ENCODE measurements at regions not wholly inside any gene's neighbourhood (a gene's known extent, or its start where the extent isn't known, plus 50 kb on each side); places are given as distances from the start of the nearest gene placed in this dataset.

GRCh38 chr13:40072663-40073120 is 417.2 kb downstream of the COG6 start:
- ATAC-seq (no peak), FAIRE-seq (no peak), DNase-seq (no peak)
- intact Hi-C loops (cut with DNase I), result loop anchor here (10.0 kb wide), 2 partner anchors 272 to 612 kb away; no protein-coding TSS in a partner anchor
- WGBS, 2 donors, result 63 to 68% methylated on average over 4 of the region's 4 CpGs
- Histone ChIP-seq H3K4me3 (no peak overlapping the region), H3K9me3 (no peaks in the 10 kb centered on the region), H3K4me1 (peaks cover 0 to 5% (median 0%) of the 10 kb centered on the region in 3 donors), H3K27me3 (no peaks in the 10 kb centered on the region), H3K36me3 (no peaks in the 10 kb centered on the region), H3K27ac (no peak overlapping the region)
- TF ChIP-seq CTCF (IDR thresholded peaks at IDR 0.05), result no peak

GRCh38 chr13:40074338-40074737 is 418.9 kb downstream of the COG6 start:
- H3K36me3 ChIP-seq, result no peaks in the 10 kb centered on the region
- no peak overlapping the region for H3K27ac ChIP-seq
- H3K27me3 ChIP-seq, result no peaks in the 10 kb centered on the region
- WGBS, 2 donors, result 73 to 75% methylated on average over 3 of the region's 3 CpGs
- TF ChIP-seq CTCF (IDR thresholded peaks at IDR 0.05), result no peak
- intact Hi-C loops (cut with DNase I), result loop anchor here (10.0 kb wide), 2 partner anchors 270 to 610 kb away; no protein-coding TSS in a partner anchor
- DNase-seq (no peak), ATAC-seq (peak in 3 of 4 donors; percentile 29 to 44 (median 37)), FAIRE-seq (no peak)
- H3K9me3 ChIP-seq, result no peaks in the 10 kb centered on the region
- no peak overlapping the region for H3K4me3 ChIP-seq
- peaks cover 0 to 4% (median 0%) of the 10 kb centered on the region in 3 donors for H3K4me1 ChIP-seq

- no peaks in the 10 kb centered on the region for H3K4me1 ChIP-seq
- H3K27ac ChIP-seq, result no peak overlapping the region
- DNase-seq, result no peak
- WGBS, 2 donors, result 85 to 89% methylated on average over 5 of the region's 5 CpGs
- H3K27me3 ChIP-seq, result no peaks in the 10 kb centered on the region
- no peaks in the 10 kb centered on the region for H3K36me3 ChIP-seq
- no peak for FAIRE-seq
- no peak for ATAC-seq
- H3K4me3 ChIP-seq, result no peak overlapping the region
- no peak for TF ChIP-seq CTCF (IDR thresholded peaks at IDR 0.05)
- intact Hi-C loops (cut with DNase I), result loop anchor here (10.0 kb wide), 2 partner anchors 270 to 610 kb away; no protein-coding TSS in a partner anchor
- H3K9me3 ChIP-seq, result no peaks in the 10 kb centered on the region
Measured at GRCh38 chr13:40075281-40075680, 419.8 kb downstream of the COG6 start.

- no peak for ATAC-seq
- no peak for TF ChIP-seq CTCF (IDR thresholded peaks at IDR 0.05)
- Histone ChIP-seq H3K4me1 (no peaks in the 10 kb centered on the region), H3K27me3 (no peaks in the 10 kb centered on the region), H3K36me3 (no peaks in the 10 kb centered on the region), H3K27ac (no peak overlapping the region), H3K9me3 (no peaks in the 10 kb centered on the region), H3K4me3 (no peak overlapping the region)
- intact Hi-C loops (cut with DNase I), result loop anchor here (10.0 kb wide), 2 partner anchors 268 to 608 kb away; no protein-coding TSS in a partner anchor
- no peak for FAIRE-seq
- WGBS, 2 donors, result 95 to 97% methylated on average over 3 of the region's 3 CpGs
- DNase-seq, result no peak
Measured at GRCh38 chr13:40076765-40077362, 421.4 kb downstream of the COG6 start.

- ATAC-seq (no peak), FAIRE-seq (no peak), DNase-seq (no peak)
- 94 to 95% methylated on average over 9 of the region's 9 CpGs for WGBS, 2 donors
- Histone ChIP-seq H3K27ac (no peak overlapping the region), H3K36me3 (no peaks in the 10 kb centered on the region), H3K27me3 (no peaks in the 10 kb centered on the region), H3K9me3 (no peaks in the 10 kb centered on the region), H3K4me1 (no peaks in the 10 kb centered on the region), H3K4me3 (no peak overlapping the region)
- intact Hi-C loops (cut with DNase I), result loop anchor here (10.0 kb wide), 2 partner anchors 267 to 607 kb away; no protein-coding TSS in a partner anchor
- no peak for TF ChIP-seq CTCF (IDR thresholded peaks at IDR 0.05)
Measured at GRCh38 chr13:40077396-40078027, 422.1 kb downstream of the COG6 start.

Measured in pancreas (tissue), 10 donors.